Activated CD4-positive, alpha-beta T cell treated with anti-CD3 and anti-CD28 coated beads for 36 hours (primary cell): ENCODE measurements at regions not wholly inside any gene's neighbourhood (a gene's known extent, or its start where the extent isn't known, plus 50 kb on each side); places are given as distances from the start of the nearest gene placed in this dataset.
"Not testable (repeated sequence)": the region's sequence is repeated elsewhere in the genome, so short reads cannot be mapped to it uniquely, and the experiment has no call there.

Experiments used
- ATAC-seq: fragments of 200-7000 bp; cut with Tn5 transposase; one replicate; pipeline ENCODE4 v1.10.0; 2021; ENCODE audit warnings: mild to moderate bottlenecking, moderate library complexity
- CTCF ChIA-PET: fragments of 350-600 bp; sonication (Branson Sonifier 250); formaldehyde crosslinking; loops from one replicate; lab custom pipeline; 2021; ENCODE audit warnings: antibody characterized with exemption; lab: Charles Lee
- POLR2A ChIA-PET: fragments of 350-600 bp; sonication (Branson Sonifier 250); formaldehyde crosslinking; loops from one replicate; lab custom pipeline; 2021; ENCODE audit warnings: antibody characterized with exemption, inconsistent platforms; lab: Charles Lee
- DNase-seq: peaks from one replicate; pipeline ENCODE4 v3.0.0-alpha.2; 2020
- H3K27ac Mint-ChIP-seq: one replicate; pipeline ENCODE4 v1.8.0; 2021; ENCODE audit warnings: mixed read lengths
- H3K27me3 Mint-ChIP-seq: one replicate; pipeline ENCODE4 v1.8.0; 2021; ENCODE audit warnings: mixed read lengths
- H3K36me3 Mint-ChIP-seq: one replicate; pipeline ENCODE4 v1.8.0; 2021; ENCODE audit warnings: low read depth, mixed read lengths
- H3K4me1 Mint-ChIP-seq: one replicate; pipeline ENCODE4 v1.8.0; 2021; ENCODE audit warnings: mixed read lengths
- H3K4me3 Mint-ChIP-seq: one replicate; pipeline ENCODE4 v1.8.0; 2021; ENCODE audit warnings: mild to moderate bottlenecking, moderate library complexity, mixed read lengths
- H3K9me3 Mint-ChIP-seq: one replicate; pipeline ENCODE4 v1.8.0; 2021; ENCODE audit warnings: low read depth, mixed read lengths
- intact Hi-C, 2 experiments: fragments of 100-400 bp; cut with DNase I in 1 of 2; cut with micrococcal nuclease in 1 of 2; formaldehyde crosslinking; loops; one replicate each; pipeline versions ENCODE4 v1.14.2 to v1.15.1; 2022 to 2024; cut with DNase I, micrococcal nuclease

DNA sequence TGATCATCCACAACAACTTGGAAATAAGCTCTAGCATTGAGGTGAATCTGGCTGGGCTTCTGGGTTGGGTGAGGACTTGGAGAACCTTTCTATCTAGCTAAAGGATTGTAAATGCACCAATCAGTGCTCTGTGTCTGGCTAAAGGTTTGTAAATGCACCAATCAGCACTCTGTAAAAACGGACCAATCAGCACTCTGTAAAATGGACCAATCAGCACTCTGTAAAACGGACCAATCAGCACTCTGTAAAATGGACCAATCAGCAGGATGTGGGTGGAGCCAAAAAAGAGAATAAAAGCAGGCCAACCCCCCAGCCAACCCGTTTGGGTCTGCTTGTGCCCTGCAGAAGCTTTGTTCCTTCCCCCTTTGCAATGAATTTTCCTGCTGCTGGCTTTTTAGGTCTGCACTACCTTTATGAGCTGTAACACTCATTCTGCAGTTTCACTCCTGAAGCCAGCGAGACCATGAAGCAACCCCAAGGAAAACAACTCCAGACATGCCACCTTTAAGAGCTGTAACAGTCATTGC, 135.2 kb upstream of the PDE1C start:
- DNase-seq, H3K9me3 Mint-ChIP-seq, H3K36me3 Mint-ChIP-seq, H3K4me3 Mint-ChIP-seq, POLR2A ChIA-PET, H3K27me3 Mint-ChIP-seq, ATAC-seq, H3K27ac Mint-ChIP-seq, H3K4me1 Mint-ChIP-seq: not testable (repeated sequence)
- CTCF ChIA-PET = interaction anchor here (0.6 kb wide), 1 partner anchor 951 kb away, joined by 3 read pairs; no protein-coding TSS in a partner anchor
- intact Hi-C loops = loop anchor here in 1 of 2 experiments (1.0 to 10.0 kb wide), 2 partner anchors 421 to 461 kb away; no protein-coding TSS in a partner anchor

DNA sequence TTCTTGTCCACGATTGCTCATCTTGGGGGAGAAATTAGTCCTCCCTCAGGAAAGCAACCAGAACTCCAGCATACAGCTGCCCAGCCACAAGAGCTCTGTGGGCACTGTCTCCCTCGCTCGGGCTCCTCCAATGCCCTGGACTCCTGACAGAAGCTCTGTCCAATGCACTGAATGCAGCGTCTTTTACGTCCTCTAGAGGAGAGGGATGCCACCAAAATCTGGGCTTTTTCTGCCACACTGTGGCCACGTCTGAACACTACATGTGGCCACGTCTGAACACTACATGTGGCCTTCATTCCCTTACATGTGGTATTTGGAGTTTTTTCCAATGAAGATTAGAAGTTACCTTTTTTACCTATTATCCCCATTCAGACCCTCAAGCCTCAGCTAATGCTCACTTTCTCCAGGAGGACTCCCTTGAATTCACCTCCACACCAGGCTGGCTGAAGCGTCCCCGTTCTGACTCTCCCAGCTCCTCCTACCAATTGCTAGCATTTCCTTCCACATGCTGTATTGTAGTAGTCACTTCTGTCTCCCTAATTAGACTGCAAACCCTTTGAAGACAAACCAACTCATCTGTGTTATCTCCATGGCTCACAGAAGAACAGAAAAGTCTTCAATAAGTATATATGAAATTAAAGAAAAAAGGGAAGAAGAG, 134.3 kb upstream of the PDE1C start:
- Mint-ChIP-seq H3K36me3 (no peaks in the 10 kb centered on the region), H3K4me3 (no peak overlapping the region), H3K27ac (no peak overlapping the region), H3K9me3 (no peaks in the 10 kb centered on the region), H3K4me1 (no peaks in the 10 kb centered on the region), H3K27me3 (peaks cover 3% of the 10 kb centered on the region)
- ATAC-seq (no peak), DNase-seq (peak; percentile 34)
- intact Hi-C loops = loop anchor here (1.0 to 10.0 kb wide), 3 partner anchors 420 to 1072 kb away; no protein-coding TSS in a partner anchor
- POLR2A ChIA-PET = no interaction called here
- CTCF ChIA-PET = no interaction called here

GRCh38 chr7:32200646-32201045, 130.4 kb upstream of the PDE1C start:
- intact Hi-C loops = loop anchor here in 1 of 2 experiments (5.0 to 10.0 kb wide), 2 partner anchors 416 to 1068 kb away; no protein-coding TSS in a partner anchor
- CTCF ChIA-PET = interaction anchor here (0.7 kb wide), 1 partner anchor 10 kb away, joined by 3 read pairs; no protein-coding TSS in a partner anchor
- H3K4me1 Mint-ChIP-seq = no peaks in the 10 kb centered on the region

GRCh38 chr7:32194537-32194936, 124.3 kb upstream of the PDE1C start:
- Mint-ChIP-seq H3K4me3 (no peak overlapping the region), H3K4me1 (no peaks in the 10 kb centered on the region), H3K36me3 (no peaks in the 10 kb centered on the region), H3K27ac (no peak overlapping the region), H3K9me3 (peaks cover 8% of the 10 kb centered on the region), H3K27me3 (peaks cover 1% of the 10 kb centered on the region)
- DNase-seq (no peak), ATAC-seq (no peak)
- intact Hi-C loops = no loop called here
- ChIA-PET CTCF (no interaction called here), POLR2A (no interaction called here)

More at GRCh38 chr7:32200646-32201045, 130.4 kb upstream of the PDE1C start:
- no peaks in the 10 kb centered on the region for H3K36me3 Mint-ChIP-seq
- no peak overlapping the region for H3K4me3 Mint-ChIP-seq
- H3K9me3 Mint-ChIP-seq = peaks cover 3% of the 10 kb centered on the region
- no peak for DNase-seq
- H3K27ac Mint-ChIP-seq = no peak overlapping the region
- no peak for ATAC-seq
- peaks cover 1% of the 10 kb centered on the region for H3K27me3 Mint-ChIP-seq
- POLR2A ChIA-PET = no interaction called here

DNA sequence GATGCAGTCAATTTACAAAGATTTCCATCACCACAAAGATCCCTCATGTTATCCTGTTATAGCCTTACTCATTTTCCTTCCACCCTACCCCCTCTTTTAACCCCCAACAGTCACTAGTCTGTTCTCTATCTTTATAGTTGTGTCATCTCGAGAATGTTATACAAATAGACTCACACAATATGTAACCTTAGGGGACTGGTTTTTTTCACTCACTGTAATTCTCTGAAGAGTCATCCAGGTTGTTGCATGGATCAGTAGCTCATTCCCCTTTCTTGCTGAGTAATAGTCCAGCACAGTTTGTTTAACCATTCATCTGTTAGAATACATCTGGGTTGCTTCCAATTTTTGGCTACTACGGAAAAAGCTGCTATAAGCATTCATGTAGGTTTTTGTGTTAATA, 121.1 kb upstream of the PDE1C start:
- H3K27ac Mint-ChIP-seq = no peak overlapping the region
- intact Hi-C loops = no loop called here
- peaks cover 5% of the 10 kb centered on the region for H3K9me3 Mint-ChIP-seq
- ATAC-seq (no peak), DNase-seq (no peak)
- no peak overlapping the region for H3K4me3 Mint-ChIP-seq
- no peaks in the 10 kb centered on the region for H3K36me3 Mint-ChIP-seq
- ChIA-PET CTCF (interaction anchor here (1.2 kb wide), 1 partner anchor 19 kb away, joined by 4 read pairs; no protein-coding TSS in a partner anchor), POLR2A (no interaction called here)
- H3K27me3 Mint-ChIP-seq = no peaks in the 10 kb centered on the region
- H3K4me1 Mint-ChIP-seq = no peaks in the 10 kb centered on the region

DNA sequence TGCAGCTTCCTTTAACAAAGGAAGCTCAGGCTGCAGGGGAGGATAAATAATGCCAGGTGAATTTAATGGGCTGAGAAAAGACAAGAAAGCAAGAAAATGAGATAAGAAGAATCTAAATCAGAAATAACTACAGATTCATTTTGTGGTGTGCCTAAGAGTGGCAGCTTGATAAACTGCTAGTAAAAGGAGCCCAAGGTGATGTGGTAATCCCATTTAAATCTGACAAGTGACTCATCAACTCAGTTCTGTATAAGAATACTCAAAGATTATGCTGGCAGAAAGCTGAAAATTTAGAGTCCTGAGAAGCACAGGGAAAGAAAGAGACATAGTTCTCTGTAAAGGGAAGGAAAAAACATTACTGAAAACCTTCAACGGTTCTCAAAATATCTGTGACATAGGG, 109.4 kb upstream of the PDE1C start:
- ChIA-PET CTCF (no interaction called here), POLR2A (no interaction called here)
- Mint-ChIP-seq H3K36me3 (no peaks in the 10 kb centered on the region), H3K27me3 (no peaks in the 10 kb centered on the region), H3K27ac (no peak overlapping the region), H3K4me3 (no peak overlapping the region), H3K9me3 (no peaks in the 10 kb centered on the region), H3K4me1 (no peaks in the 10 kb centered on the region)
- intact Hi-C loops = no loop called here
- DNase-seq = no peak
- no peak for ATAC-seq

DNA sequence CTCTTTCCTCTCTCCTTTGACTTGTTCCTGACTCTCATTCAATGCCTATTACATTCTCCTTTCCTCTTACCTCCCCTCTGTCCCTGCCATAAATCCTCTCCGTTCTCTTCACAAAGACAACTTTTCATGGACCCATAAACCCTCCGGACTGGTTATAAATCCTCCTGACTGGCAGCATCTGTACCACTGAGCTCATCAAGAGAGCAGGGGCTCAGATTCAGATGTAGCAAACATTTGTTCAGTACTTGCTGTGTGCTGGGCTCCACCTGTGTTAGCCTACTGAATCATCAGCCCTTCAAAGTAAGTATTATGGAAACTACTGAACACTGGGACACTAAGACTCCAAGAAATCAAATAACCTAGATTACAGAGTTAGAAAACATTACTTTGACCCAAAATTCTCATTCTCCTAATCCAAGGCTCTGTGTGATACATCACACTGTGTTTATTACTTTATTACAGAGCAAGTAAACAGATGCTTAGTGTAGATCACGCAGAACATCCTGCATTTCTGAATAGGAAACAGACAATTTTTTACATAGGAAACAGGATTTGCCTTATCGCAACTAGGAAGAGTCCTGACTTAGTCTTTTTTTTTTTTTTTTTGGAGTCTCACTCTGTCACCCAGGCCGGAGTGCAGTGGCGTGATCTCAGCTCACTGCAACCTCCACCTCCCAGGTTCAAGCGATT, 108.6 kb upstream of the PDE1C start:
- no peaks in the 10 kb centered on the region for H3K9me3 Mint-ChIP-seq
- CTCF ChIA-PET = interaction anchor here (1.4 kb wide), 1 partner anchor 31 kb away, joined by 3 read pairs; no protein-coding TSS in a partner anchor

GRCh38 chr7:32177232-32177631, 107.0 kb upstream of the PDE1C start:
- intact Hi-C loops = no loop called here
- H3K9me3 Mint-ChIP-seq = no peaks in the 10 kb centered on the region
- H3K27ac Mint-ChIP-seq = no peak overlapping the region
- no peak overlapping the region for H3K4me3 Mint-ChIP-seq
- POLR2A ChIA-PET = no interaction called here
- CTCF ChIA-PET = no interaction called here
- ATAC-seq = no peak
- H3K27me3 Mint-ChIP-seq = no peaks in the 10 kb centered on the region
- DNase-seq = no peak
- H3K36me3 Mint-ChIP-seq = no peaks in the 10 kb centered on the region
- H3K4me1 Mint-ChIP-seq = no peaks in the 10 kb centered on the region

More for the DNA sequence above, 108.6 kb upstream of the PDE1C start:
- no peaks in the 10 kb centered on the region for H3K27me3 Mint-ChIP-seq
- POLR2A ChIA-PET = no interaction called here
- no peaks in the 10 kb centered on the region for H3K36me3 Mint-ChIP-seq
- intact Hi-C loops = no loop called here
- no peaks in the 10 kb centered on the region for H3K4me1 Mint-ChIP-seq
- H3K4me3 Mint-ChIP-seq = no peak overlapping the region
- no peak overlapping the region for H3K27ac Mint-ChIP-seq
- no peak for DNase-seq
- no peak for ATAC-seq

- ChIA-PET CTCF (no interaction called here), POLR2A (no interaction called here)
- Mint-ChIP-seq H3K27ac (no peak overlapping the region), H3K36me3 (no peaks in the 10 kb centered on the region), H3K4me3 (no peak overlapping the region), H3K4me1 (no peaks in the 10 kb centered on the region), H3K9me3 (no peaks in the 10 kb centered on the region), H3K27me3 (no peaks in the 10 kb centered on the region)
- DNase-seq (no peak), ATAC-seq (no peak)
- intact Hi-C loops = no loop called here
Observed at GRCh38 chr7:32175099-32175498, 104.9 kb upstream of the PDE1C start.

DNA sequence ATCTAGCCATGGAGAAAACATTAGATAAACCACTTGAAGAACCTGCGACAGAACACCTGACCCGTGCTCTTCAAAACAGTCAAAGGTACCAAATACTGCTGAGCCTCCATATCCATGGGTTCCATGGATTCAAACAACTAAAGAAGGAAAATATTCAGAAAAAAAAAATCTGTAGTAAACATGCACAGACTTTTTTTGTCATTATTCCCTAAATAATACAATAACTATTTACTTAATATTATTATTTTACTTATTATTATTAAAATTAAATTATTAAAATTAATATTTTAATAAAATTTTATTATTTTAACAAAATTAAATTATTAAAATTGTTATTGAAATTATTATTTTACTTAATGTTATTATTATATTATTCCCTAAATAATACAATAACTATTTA, 101.0 kb upstream of the PDE1C start:
- intact Hi-C loops = no loop called here
- H3K9me3 Mint-ChIP-seq = no peaks in the 10 kb centered on the region
- DNase-seq (no peak), ATAC-seq (no peak)
- H3K4me1 Mint-ChIP-seq = no peaks in the 10 kb centered on the region
- POLR2A ChIA-PET = no interaction called here
- H3K4me3 Mint-ChIP-seq = no peak overlapping the region
- CTCF ChIA-PET = no interaction called here
- no peaks in the 10 kb centered on the region for H3K36me3 Mint-ChIP-seq
- H3K27me3 Mint-ChIP-seq = no peaks in the 10 kb centered on the region
- no peak overlapping the region for H3K27ac Mint-ChIP-seq

- no peak for ATAC-seq
- intact Hi-C loops = no loop called here
- H3K9me3 Mint-ChIP-seq = no peaks in the 10 kb centered on the region
- DNase-seq = no peak
- no peaks in the 10 kb centered on the region for H3K36me3 Mint-ChIP-seq
- H3K4me1 Mint-ChIP-seq = no peaks in the 10 kb centered on the region
- CTCF ChIA-PET = no interaction called here
- no peaks in the 10 kb centered on the region for H3K27me3 Mint-ChIP-seq
- POLR2A ChIA-PET = no interaction called here
- no peak overlapping the region for H3K4me3 Mint-ChIP-seq
- H3K27ac Mint-ChIP-seq = no peak overlapping the region
Observed at GRCh38 chr7:32170838-32171237, 100.6 kb upstream of the PDE1C start.

GRCh38 chr7:32169228-32169627, 99.0 kb upstream of the PDE1C start:
- H3K27ac Mint-ChIP-seq = no peak overlapping the region
- H3K27me3 Mint-ChIP-seq = no peaks in the 10 kb centered on the region
- H3K36me3 Mint-ChIP-seq = no peaks in the 10 kb centered on the region
- POLR2A ChIA-PET = no interaction called here
- CTCF ChIA-PET = no interaction called here
- intact Hi-C loops = no loop called here
- DNase-seq (no peak), ATAC-seq (no peak)
- no peaks in the 10 kb centered on the region for H3K9me3 Mint-ChIP-seq
- H3K4me3 Mint-ChIP-seq = no peak overlapping the region
- H3K4me1 Mint-ChIP-seq = no peaks in the 10 kb centered on the region
